HG03196 (cell line): ENCODE measurements at regions not wholly inside any gene's neighbourhood (a gene's known extent, or its start where the extent isn't known, plus 50 kb on each side); places are given as distances from the start of the nearest gene placed in this dataset.

ENCODE experiments used
- ATAC-seq: cut with Tn5 transposase; IDR thresholded peaks from one replicate; pipeline ENCODE4 v1.9.1; 2021; ENCODE audit not compliant: unreplicated experiment

DNA sequence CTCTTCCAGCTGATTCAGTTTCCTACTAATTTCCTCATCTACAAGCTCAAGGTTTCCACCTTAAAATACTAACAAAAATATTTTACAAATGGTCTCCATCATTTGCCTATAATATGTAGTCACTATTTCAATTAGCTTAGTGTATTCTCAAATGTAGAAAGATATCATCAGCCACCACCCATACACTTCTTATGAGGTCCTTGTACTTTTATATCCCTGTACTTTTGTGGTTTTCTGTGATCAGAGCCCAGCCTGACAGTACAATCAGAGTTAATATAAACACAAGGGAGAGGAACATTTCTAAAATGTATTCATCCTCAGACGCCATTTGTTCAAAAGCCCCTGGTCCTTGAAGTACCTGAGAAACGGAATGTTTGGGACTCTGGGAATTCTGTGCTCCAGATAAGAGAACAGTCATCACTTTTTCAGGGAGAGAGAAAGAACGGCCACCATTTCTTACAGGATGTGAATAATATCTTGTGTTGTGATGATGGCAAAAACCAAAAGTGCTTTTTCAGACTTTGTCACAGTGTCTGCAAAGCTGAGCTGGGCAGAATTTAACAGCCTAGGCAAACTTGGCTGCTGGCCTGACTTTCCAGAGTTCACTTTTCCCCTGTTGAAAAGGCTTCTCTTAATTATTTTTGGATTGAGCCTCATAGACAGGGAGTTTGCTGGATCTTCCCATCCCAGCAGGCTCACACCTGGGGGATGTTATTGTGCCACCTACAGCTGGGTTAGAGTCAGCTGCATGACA lies 361.7 kb upstream of the ACVR2A start:
- no peak for ATAC-seq

GRCh38 chr2:147482111-147482895 lies 362.5 kb upstream of the ACVR2A start:
- no peak for ATAC-seq

DNA sequence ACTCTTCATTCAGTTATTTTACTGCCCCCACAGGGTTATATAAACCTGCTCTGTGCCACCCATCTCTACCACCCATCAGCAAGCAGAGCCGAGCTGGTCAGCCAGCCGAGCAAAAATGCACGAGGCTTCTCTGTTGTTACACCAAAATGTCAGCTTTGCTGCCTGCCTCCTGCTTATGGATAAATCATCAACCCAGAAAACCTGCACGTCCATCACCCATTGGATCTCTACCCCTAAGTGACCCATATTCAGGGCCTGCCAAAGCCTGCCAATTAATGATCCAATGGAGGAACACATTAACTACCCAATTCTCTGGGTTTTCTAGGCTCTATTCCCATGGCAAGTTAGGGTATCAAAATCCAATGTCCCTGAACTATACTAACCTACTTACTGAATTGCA lies 365.5 kb upstream of the ACVR2A start:
- ATAC-seq = no peak

DNA sequence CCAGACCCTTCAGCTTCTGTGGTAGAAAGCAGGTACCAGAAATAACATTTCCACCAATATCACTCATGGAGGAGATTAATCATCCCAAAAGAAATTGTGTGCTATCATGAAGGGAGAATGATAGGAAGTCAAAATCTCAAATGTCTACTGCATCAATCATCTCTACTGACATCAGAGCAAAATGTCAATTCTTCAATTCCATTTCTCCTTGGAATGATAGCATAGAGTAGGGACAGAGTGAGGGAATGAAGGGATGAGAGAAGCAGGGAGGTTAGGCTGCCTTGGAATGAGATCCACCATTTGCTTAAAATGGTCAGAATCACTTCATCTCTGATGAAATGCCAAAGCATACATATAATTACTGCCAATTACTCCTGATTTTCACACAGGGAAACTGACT lies 371.8 kb upstream of the ACVR2A start:
- ATAC-seq = no peak

- no peak for ATAC-seq
Observed at GRCh38 chr2:147471126-147471525, 373.7 kb upstream of the ACVR2A start.

GRCh38 chr2:147469471-147469870 lies 375.4 kb upstream of the ACVR2A start:
- no peak for ATAC-seq

DNA sequence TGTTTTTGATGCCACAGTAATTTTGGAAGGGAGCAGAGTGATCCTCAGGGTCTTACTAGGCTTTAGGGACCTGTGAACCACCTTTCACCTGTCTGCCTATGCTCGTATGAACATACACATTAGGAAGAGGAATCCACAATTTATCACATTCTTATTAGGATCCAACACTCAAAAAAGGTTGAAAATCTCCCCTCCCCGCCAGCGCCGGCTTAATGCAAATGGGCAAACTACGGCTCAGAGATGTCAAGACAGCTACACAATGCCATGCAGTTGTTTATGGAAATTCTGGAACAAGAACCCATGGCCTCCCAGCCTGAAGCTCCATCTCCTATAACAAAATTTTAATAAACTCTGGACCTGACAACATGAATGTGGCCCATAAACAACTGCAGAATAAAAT lies 375.9 kb upstream of the ACVR2A start:
- no peak for ATAC-seq

DNA sequence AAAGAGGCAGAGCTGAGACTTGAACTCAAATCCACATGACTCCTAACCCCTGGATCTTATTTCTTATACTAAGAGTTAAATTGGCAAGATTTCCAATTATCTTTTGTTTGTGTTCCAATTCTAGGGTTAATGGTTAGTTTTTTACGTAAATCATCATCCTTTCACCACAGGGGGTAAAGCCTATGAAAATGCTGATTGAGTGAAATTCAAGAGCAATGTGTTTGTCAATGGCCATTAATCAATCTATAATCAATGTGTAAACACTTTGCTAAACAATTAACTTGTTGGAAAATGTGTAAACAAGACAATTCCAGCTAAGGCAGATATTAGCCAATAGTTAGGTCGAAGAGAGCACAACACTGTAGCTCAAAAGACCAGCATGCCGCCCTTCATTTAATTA lies 376.5 kb upstream of the ACVR2A start:
- no peak for ATAC-seq

DNA sequence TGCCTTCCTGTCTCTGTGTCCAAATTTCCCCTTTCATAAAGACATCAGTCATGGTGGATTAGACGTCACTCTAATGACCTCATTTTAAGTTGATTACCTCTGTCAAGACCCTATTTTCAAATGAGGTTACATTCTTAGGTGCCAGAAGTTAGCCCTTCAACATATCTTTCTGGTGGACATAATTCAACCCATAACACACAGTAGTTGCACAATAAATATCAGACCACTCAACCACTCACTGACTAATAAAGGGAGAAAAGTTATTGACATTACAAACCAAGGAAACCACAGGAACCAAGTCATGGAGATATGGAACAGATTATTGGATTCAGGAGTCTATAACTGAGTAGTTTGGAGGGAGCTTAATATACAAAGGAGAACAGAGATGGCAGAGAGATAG lies 377.4 kb upstream of the ACVR2A start:
- ATAC-seq = no peak

- no peak for ATAC-seq
Observed at GRCh38 chr2:147464737-147465357, 380.0 kb upstream of the ACVR2A start.

- ATAC-seq = peak; percentile 81
Observed at GRCh38 chr2:147463881-147464520, 380.8 kb upstream of the ACVR2A start.

DNA sequence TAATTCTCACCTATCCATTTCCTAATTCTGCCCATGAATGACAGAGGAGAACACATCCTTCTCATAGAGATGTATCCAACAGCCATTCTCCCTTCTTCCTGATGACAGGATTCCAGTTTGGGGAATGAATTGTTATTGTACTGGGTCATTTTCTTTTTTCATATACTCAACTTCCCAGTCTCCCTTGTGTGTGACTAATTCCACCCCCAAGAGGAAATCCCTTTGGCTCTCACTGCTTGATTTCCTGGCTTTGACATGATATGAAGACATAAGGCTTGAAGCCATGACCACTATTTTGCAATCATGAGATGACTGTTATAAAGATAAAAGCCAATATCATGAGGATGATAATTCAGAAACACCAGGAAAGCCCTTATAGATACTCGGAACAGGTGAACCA lies 384.7 kb upstream of the ACVR2A start:
- ATAC-seq = no peak

DNA sequence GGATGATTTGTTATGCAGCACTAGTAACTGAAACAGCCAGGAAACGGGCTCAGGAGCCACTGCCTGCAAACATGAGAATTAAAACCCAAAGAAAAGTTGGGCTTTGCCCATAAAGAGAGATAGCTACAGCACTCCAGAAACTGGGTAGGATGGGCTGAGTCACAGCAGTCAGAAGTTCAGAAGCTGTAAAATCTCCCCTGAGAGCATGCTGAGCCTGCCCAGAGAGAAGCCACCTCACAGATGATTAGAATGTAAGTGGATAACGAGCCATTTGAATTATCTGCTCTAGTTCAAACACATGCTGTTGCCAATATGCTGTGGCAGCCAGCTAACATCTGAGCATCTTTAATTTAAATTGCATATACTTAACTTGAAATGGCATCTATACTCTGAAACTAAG lies 388.1 kb upstream of the ACVR2A start:
- no peak for ATAC-seq

GRCh38 chr2:147451902-147452515 lies 392.8 kb upstream of the ACVR2A start:
- no peak for ATAC-seq

- ATAC-seq = no peak
Observed at GRCh38 chr2:147450661-147451510, 393.9 kb upstream of the ACVR2A start.

GRCh38 chr2:147449323-147449991 lies 395.4 kb upstream of the ACVR2A start:
- no peak for ATAC-seq

DNA sequence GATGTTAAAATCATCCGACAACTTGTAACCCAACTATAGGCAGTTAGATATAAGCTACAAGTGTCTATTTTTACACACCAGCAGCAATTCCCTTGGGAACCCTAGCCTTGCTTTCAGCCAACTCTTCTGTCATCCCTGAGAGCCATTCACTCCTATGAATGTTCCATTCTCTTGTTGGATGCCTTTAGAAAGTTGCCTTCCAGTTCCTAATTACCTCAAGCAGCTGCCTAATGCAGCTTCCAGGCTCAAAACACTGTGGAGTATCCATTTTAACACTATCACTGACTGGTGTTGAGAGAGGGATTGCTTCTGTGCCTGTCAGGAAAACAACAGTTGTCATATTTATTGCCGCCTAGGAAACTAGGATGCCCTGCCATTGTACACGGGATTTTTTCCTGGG lies 402.0 kb upstream of the ACVR2A start:
- ATAC-seq = no peak

DNA sequence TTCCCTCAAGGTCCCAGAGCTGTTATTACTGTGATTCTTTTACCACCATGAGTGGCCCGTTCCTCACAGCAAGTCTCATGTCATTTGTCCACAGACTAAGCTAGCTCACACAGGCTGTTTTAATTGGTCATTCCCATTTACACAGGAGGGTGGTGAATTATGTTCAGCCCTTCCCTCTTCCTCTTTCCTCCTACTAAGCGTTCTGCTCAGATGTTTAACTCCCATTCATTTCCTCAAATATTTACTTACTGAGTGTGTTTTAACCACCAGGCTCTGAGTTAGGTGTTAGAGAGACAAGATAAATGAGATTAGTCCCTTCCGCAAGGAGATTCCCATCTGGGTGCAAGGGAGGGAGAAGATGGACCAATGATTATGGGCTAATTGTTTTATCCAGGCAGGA lies 403.6 kb upstream of the ACVR2A start:
- no peak for ATAC-seq

GRCh38 chr2:147440734-147441133 lies 404.1 kb upstream of the ACVR2A start:
- ATAC-seq = no peak

GRCh38 chr2:147439986-147440385 lies 404.8 kb upstream of the ACVR2A start:
- no peak for ATAC-seq
